Hematopoietic multipotent progenitor cell treated with erythropoietin and hydrocortisone succinate and interleukin-3 and kit ligand, for 17 days (in vitro differentiated cells): ENCODE measurements at regions not wholly inside any gene's neighbourhood (a gene's known extent, or its start where the extent isn't known, plus 50 kb on each side); places are given as distances from the start of the nearest gene placed in this dataset.

ENCODE experiments used
- DNase-seq: peaks from one replicate; pipeline ENCODE4 v3.0.0-alpha.2; 2015; ENCODE audit warnings: low spot score

- no peak for DNase-seq
Observed at GRCh38 chr6:87908978-87909811, 138.4 kb upstream of the SPACA1 start.

GRCh38 chr6:87907521-87907920, 140.1 kb upstream of the SPACA1 start:
- DNase-seq = no peak

GRCh38 chr6:87905101-87905641, 142.5 kb upstream of the SPACA1 start:
- no peak for DNase-seq

DNA sequence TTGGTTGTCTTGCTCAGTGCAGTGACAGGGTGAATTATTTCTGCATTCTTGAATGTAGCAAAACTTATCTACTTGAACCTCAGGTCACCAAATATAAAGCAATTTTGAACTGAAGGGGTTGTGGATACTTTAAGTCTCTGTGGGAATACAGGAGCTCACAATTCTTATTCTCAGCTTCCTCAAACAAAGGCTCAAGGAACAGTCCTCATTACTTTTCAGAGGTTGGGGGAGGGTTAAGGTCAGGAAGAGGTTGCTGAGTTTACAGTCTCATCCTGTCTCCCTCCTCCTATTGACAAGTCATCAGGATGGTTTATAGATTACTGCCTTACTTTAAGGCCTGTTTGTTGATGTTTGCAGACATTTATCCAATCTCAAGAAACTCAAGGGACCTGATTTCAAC, 143.6 kb upstream of the SPACA1 start:
- no peak for DNase-seq

GRCh38 chr6:87903323-87903722, 144.3 kb upstream of the SPACA1 start:
- no peak for DNase-seq

DNA sequence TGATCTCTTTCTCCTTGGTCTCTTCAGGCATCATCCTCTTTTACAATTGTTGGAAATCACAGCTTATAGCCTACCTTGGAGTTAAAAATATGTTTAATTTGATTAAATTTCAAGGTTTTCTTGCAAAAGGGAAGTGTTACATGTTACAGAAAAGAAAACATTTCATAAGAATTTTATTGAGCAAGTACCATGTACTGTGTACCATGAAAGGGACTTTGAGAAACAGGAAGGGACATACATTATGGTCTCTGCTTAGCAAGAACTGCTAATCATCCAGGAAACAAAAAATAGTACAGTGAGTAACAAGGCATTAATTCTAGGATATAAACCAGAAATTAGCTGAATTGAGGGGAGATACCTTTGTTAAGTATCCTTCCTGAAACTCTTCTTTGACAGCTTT, 145.3 kb upstream of the SPACA1 start:
- DNase-seq = no peak

GRCh38 chr6:87901613-87902012, 146.0 kb upstream of the SPACA1 start:
- no peak for DNase-seq

DNA sequence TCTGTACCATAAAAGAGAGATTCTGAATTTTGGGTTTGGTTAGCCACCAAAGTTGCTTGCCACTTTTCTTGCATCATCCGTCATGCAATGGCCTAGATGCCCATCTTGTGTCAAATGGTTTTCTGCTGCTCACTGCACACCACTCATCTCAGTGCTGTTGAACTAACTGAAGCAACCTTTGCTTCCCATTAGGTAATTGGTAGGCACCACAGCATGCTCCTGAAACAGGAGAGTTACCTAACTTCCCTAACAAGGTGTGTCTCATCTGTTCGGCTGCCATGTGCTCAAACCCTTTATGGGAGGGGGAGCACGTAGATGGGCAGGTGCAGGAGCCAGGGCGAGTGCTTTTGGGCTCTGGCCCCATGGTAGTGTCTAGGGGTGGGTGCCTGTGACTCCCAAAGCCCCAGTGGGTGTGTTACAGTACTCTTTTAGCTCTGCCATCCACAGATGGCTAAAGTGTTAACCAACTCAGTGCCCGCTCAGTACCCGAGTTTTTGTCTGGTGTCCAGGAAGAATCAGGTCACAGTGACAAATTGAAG, 147.4 kb upstream of the SPACA1 start:
- no peak for DNase-seq

- DNase-seq = no peak
Observed at GRCh38 chr6:87899499-87900147, 148.0 kb upstream of the SPACA1 start.

DNA sequence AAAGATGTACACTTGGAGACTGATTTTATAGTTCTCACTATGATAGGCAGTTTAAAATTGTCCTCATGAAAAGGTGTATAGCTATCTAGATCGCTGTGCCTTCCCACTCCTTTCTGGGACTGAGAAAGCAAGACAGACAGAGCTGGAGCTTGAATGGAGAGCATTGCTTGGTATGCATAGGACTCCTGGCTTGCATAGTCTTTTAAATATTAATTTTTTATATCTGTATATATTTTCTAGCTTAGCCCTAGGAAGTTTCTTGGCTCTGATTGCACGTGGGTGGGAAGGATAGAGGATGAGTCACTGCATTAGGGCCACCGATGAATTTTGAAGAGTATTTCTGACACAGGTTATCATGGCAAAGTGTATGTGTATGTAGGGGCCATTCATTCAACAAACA, 150.0 kb upstream of the SPACA1 start:
- no peak for DNase-seq

DNA sequence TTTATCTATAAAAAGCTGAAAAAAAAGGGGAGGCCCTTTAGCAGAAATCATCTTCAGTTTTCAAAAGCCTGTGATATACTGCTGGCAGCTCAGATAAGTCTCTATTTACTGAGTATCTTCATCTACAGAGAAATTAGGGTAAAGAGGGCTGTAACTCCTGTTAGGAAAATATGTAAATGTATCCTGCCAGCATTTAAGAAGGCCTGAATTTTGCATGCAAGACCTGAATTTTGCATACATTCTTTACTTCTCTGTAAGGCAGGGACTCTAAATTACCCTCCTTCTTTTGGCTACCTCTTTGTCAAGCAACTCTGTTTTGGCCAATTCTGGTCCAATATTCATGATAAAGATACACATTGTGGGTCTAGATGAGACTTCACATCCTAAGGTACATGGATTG, 150.6 kb upstream of the SPACA1 start:
- DNase-seq = no peak

GRCh38 chr6:87887266-87887665, 160.4 kb upstream of the SPACA1 start:
- no peak for DNase-seq

- no peak for DNase-seq
Observed at GRCh38 chr6:87884203-87884602, 163.4 kb upstream of the SPACA1 start.

DNA sequence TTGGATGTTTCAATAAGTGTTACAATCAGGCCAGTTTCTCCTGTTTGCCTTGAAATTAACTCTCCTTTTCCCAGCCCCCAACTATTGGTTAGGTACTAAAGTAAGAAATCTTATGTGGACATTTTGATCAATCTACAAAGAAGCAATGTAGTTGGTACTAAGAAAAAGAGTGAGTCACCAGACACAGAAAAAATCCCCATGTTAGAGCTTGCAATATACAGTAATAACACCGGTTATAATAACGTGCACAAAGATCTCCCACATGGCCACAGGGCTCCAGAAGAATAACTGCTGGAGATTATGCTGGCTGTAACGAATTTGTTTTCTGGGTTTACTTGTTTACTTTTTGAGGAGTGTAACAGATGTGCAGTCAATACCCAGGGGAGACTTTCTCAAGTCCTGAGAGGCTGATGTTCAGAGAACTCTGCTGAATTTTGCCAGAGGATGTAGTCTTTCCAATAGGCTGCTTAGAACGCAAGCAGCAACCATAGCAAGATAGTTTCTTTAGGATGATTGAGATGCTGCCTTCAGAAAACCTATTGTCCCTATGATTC, 166.2 kb upstream of the SPACA1 start:
- no peak for DNase-seq

DNA sequence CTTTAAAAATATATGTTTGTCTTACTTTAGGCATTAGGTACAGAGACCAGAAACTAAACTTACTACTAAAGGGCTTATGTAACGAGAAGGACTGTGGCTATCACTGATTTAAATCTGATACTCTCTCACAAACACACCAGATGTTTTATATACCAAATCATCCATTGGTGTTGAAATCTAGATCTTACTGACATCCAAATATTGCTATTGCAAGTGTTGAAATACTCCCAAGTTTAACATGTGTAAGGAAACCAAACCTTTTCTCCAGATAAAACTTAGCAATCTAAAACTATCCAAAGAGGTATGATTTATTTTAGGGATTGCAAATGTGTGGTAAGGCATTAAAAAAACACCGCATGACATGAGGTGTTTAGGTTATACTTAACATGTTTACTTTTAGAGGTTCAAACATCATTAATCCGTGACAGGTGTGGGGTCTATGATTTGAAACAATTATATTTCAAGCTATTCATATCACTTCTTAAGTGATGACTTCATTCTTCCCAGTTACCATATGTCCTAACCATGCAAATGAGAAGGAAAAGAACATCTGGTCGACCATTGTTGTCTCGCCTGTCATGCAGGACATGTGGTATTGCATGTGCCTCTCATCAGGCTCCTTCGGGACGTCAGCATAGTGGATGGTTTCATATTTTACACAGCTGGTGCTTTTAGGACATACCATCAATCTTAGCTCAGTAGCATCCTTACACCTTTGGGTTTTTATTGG, 168.3 kb upstream of the SPACA1 start:
- DNase-seq = no peak

GRCh38 chr6:87875781-87876180, 171.9 kb upstream of the SPACA1 start:
- DNase-seq = no peak

GRCh38 chr6:87873556-87873955, 171.5 kb upstream of the AKIRIN2 start:
- DNase-seq = no peak

DNA sequence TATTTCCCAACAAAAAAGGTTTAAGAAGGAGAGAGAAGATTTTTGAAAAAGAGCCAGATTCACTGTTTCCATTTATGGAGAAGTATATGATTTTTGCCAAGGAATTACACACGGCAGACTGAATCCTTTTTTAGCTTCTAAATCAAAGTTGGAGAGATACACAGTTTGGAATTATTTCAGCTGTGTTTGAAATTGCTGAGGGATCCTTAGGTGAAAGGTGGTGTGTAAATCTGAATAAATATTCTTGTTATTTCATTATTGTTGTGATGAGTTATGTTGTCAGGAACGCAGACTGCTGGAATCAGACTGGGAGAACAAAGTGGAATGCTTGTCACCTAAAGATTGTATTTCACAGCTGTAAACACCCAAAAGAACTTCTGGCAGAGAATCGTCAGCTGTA, 168.5 kb upstream of the AKIRIN2 start:
- no peak for DNase-seq

DNA sequence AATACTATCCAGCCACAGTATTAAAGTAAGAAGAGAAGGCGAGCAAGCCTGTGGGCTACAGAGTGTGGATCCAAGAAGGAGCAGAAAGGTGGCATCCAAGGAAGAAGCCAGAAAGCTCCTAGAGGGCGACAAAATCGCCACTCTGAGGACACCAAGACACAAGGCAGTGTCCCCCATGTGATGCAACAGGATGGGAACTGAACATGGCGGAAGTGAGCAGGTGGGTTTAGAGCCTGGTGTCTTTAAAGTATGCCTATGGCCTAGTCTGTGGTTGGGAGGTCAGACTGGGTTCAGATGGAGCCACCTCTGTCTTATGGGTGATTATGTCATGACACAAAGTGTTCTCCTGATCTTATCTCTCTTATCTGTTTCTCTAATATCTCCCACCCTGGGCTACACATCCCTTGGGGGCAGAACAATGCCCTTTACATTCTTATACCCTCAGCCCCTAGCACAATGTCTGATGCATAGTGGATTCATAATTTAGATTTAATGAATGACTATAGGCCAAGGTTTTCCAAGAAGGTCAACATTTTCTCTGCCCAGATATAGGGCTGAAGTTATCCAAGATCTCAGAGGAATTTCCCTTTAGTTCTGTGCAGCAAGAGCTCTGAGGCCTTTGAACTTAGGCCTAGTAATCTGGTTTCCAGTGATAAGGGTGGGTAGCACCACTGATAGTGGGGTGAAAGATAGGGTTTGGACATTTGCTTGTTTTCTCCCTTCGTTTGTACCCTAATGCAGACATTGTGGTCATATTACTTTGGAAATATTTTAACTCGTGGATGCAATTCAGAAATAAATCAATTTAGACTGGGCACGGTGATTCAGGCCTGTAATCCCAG, 167.3 kb upstream of the AKIRIN2 start:
- no peak for DNase-seq

GRCh38 chr6:87860902-87861301, 158.9 kb upstream of the AKIRIN2 start:
- DNase-seq = no peak

GRCh38 chr6:87858440-87858839, 156.4 kb upstream of the AKIRIN2 start:
- DNase-seq = no peak
